ENCODE measurements at regions not wholly inside any gene's neighbourhood (a gene's known extent, or its start where the extent isn't known, plus 50 kb on each side); places are given as distances from the start of the nearest gene placed in this dataset.
"Not testable (repeated sequence)": the region's sequence is repeated elsewhere in the genome, so short reads cannot be mapped to it uniquely, and the experiment has no call there.

- not testable (repeated sequence) for H3K9ac ChIP-seq (ENCODE audit: low read length); H3K4me3 ChIP-seq (ENCODE audit: low read depth in 1 of 2, low read length in 2 of 2); H3K4me1 ChIP-seq (ENCODE audit: insufficient read depth, low read length); H3K27me3 ChIP-seq (ENCODE audit: control insufficient read depth in 1 of 2, insufficient read depth in 2 of 2, low read length in 2 of 2); H3K27ac ChIP-seq (ENCODE audit: low read depth, low read length); H3K9me3 ChIP-seq (ENCODE audit: low read length); H3K36me3 ChIP-seq (ENCODE audit: insufficient read depth, low read length)
Observed at GRCh38 chr6:27796736-27797481, 115.3 kb downstream of the OR2B2 start.

- H3K27me3 ChIP-seq (ENCODE audit: control insufficient read depth in 1 of 2, insufficient read depth in 2 of 2, low read length in 2 of 2) = no peaks in the 10 kb centered on the region
- H3K4me1 ChIP-seq (ENCODE audit: insufficient read depth, low read length) = no peaks in the 10 kb centered on the region
- no peaks in the 10 kb centered on the region for H3K36me3 ChIP-seq (ENCODE audit: insufficient read depth, low read length)
- no peak overlapping the region for H3K9ac ChIP-seq (ENCODE audit: low read length)
- no peak overlapping the region for H3K4me3 ChIP-seq (ENCODE audit: low read depth in 1 of 2, low read length in 2 of 2)
- no peaks in the 10 kb centered on the region for H3K9me3 ChIP-seq (ENCODE audit: low read length)
- no peak overlapping the region for H3K27ac ChIP-seq (ENCODE audit: low read depth, low read length)
Observed at GRCh38 chr6:27795697-27796494, 116.3 kb downstream of the OR2B2 start.

GRCh38 chr6:27791182-27791943 lies 120.8 kb downstream of the OR2B2 start:
- no peaks in the 10 kb centered on the region for H3K4me1 ChIP-seq (ENCODE audit: insufficient read depth, low read length)
- H3K36me3 ChIP-seq (ENCODE audit: insufficient read depth, low read length) = no peaks in the 10 kb centered on the region
- peaks cover 0 to 4% of the 10 kb centered on the region in 2 donors for H3K27me3 ChIP-seq (ENCODE audit: control insufficient read depth in 1 of 2, insufficient read depth in 2 of 2, low read length in 2 of 2)
- peak overlapping the region; percentile 36 to 51 for H3K4me3 ChIP-seq (ENCODE audit: low read depth in 1 of 2, low read length in 2 of 2)
- H3K9ac ChIP-seq (ENCODE audit: low read length) = peak overlapping the region; percentile 28
- H3K27ac ChIP-seq (ENCODE audit: low read depth, low read length) = peak overlapping the region; percentile 12
- no peaks in the 10 kb centered on the region for H3K9me3 ChIP-seq (ENCODE audit: low read length)

- not testable (repeated sequence) for H3K4me1 ChIP-seq (ENCODE audit: insufficient read depth, low read length); H3K9me3 ChIP-seq (ENCODE audit: low read length); H3K27ac ChIP-seq (ENCODE audit: low read depth, low read length); H3K36me3 ChIP-seq (ENCODE audit: insufficient read depth, low read length); H3K9ac ChIP-seq (ENCODE audit: low read length); H3K27me3 ChIP-seq (ENCODE audit: control insufficient read depth in 1 of 2, insufficient read depth in 2 of 2, low read length in 2 of 2); H3K4me3 ChIP-seq (ENCODE audit: low read depth in 1 of 2, low read length in 2 of 2)
Observed at GRCh38 chr6:27788376-27788775, 123.8 kb downstream of the OR2B2 start.

- H3K9ac ChIP-seq (ENCODE audit: low read length) = no peak overlapping the region
- peaks cover 0 to 7% of the 10 kb centered on the region in 2 donors for H3K27me3 ChIP-seq (ENCODE audit: control insufficient read depth in 1 of 2, insufficient read depth in 2 of 2, low read length in 2 of 2)
- no peaks in the 10 kb centered on the region for H3K4me1 ChIP-seq (ENCODE audit: insufficient read depth, low read length)
- no peaks in the 10 kb centered on the region for H3K36me3 ChIP-seq (ENCODE audit: insufficient read depth, low read length)
- no peak overlapping the region for H3K27ac ChIP-seq (ENCODE audit: low read depth, low read length)
- H3K4me3 ChIP-seq (ENCODE audit: low read depth in 1 of 2, low read length in 2 of 2) = no peak overlapping the region
- H3K9me3 ChIP-seq (ENCODE audit: low read length) = no peaks in the 10 kb centered on the region
Observed at GRCh38 chr6:27786048-27786447, 126.1 kb downstream of the OR2B2 start.

GRCh38 chr6:27785294-27785693 lies 126.9 kb downstream of the OR2B2 start:
- Histone ChIP-seq H3K27me3 (ENCODE audit: control insufficient read depth in 1 of 2, insufficient read depth in 2 of 2, low read length in 2 of 2) (peaks cover 0 to 7% of the 10 kb centered on the region in 2 donors), H3K9me3 (ENCODE audit: low read length) (no peaks in the 10 kb centered on the region), H3K4me1 (ENCODE audit: insufficient read depth, low read length) (no peaks in the 10 kb centered on the region), H3K27ac (ENCODE audit: low read depth, low read length) (no peak overlapping the region), H3K4me3 (ENCODE audit: low read depth in 1 of 2, low read length in 2 of 2) (no peak overlapping the region), H3K9ac (ENCODE audit: low read length) (no peak overlapping the region), H3K36me3 (ENCODE audit: insufficient read depth, low read length) (no peaks in the 10 kb centered on the region)

GRCh38 chr6:27782748-27783147 lies 129.4 kb downstream of the OR2B2 start:
- peaks cover 0 to 3% of the 10 kb centered on the region in 2 donors for H3K27me3 ChIP-seq (ENCODE audit: control insufficient read depth in 1 of 2, insufficient read depth in 2 of 2, low read length in 2 of 2)
- no peak overlapping the region for H3K4me3 ChIP-seq (ENCODE audit: low read depth in 1 of 2, low read length in 2 of 2)
- no peaks in the 10 kb centered on the region for H3K36me3 ChIP-seq (ENCODE audit: insufficient read depth, low read length)
- no peak overlapping the region for H3K9ac ChIP-seq (ENCODE audit: low read length)
- no peaks in the 10 kb centered on the region for H3K4me1 ChIP-seq (ENCODE audit: insufficient read depth, low read length)
- no peak overlapping the region for H3K27ac ChIP-seq (ENCODE audit: low read depth, low read length)
- no peaks in the 10 kb centered on the region for H3K9me3 ChIP-seq (ENCODE audit: low read length)

GRCh38 chr6:27778625-27779417 lies 133.4 kb downstream of the OR2B2 start:
- no peak overlapping the region for H3K9ac ChIP-seq (ENCODE audit: low read length)
- no peaks in the 10 kb centered on the region for H3K4me1 ChIP-seq (ENCODE audit: insufficient read depth, low read length)
- no peaks in the 10 kb centered on the region for H3K36me3 ChIP-seq (ENCODE audit: insufficient read depth, low read length)
- H3K9me3 ChIP-seq (ENCODE audit: low read length) = no peaks in the 10 kb centered on the region
- no peak overlapping the region for H3K27ac ChIP-seq (ENCODE audit: low read depth, low read length)
- H3K27me3 ChIP-seq (ENCODE audit: control insufficient read depth in 1 of 2, insufficient read depth in 2 of 2, low read length in 2 of 2) = no peaks in the 10 kb centered on the region
- no peak overlapping the region for H3K4me3 ChIP-seq (ENCODE audit: low read depth in 1 of 2, low read length in 2 of 2)

- Histone ChIP-seq H3K4me1 (ENCODE audit: insufficient read depth, low read length) (no peaks in the 10 kb centered on the region), H3K27ac (ENCODE audit: low read depth, low read length) (no peak overlapping the region), H3K4me3 (ENCODE audit: low read depth in 1 of 2, low read length in 2 of 2) (no peak overlapping the region), H3K9me3 (ENCODE audit: low read length) (no peaks in the 10 kb centered on the region), H3K27me3 (ENCODE audit: control insufficient read depth in 1 of 2, insufficient read depth in 2 of 2, low read length in 2 of 2) (no peaks in the 10 kb centered on the region), H3K36me3 (ENCODE audit: insufficient read depth, low read length) (no peaks in the 10 kb centered on the region), H3K9ac (ENCODE audit: low read length) (no peak overlapping the region)
Observed at GRCh38 chr6:27777614-27778355, 134.4 kb downstream of the OR2B2 start.

GRCh38 chr6:27777126-27777525 lies 135.1 kb downstream of the OR2B2 start:
- Histone ChIP-seq H3K9ac (ENCODE audit: low read length) (no peak overlapping the region), H3K27me3 (ENCODE audit: control insufficient read depth in 1 of 2, insufficient read depth in 2 of 2, low read length in 2 of 2) (no peaks in the 10 kb centered on the region), H3K4me3 (ENCODE audit: low read depth in 1 of 2, low read length in 2 of 2) (no peak overlapping the region), H3K27ac (ENCODE audit: low read depth, low read length) (no peak overlapping the region), H3K36me3 (ENCODE audit: insufficient read depth, low read length) (no peaks in the 10 kb centered on the region), H3K9me3 (ENCODE audit: low read length) (no peaks in the 10 kb centered on the region), H3K4me1 (ENCODE audit: insufficient read depth, low read length) (no peaks in the 10 kb centered on the region)

Measured in muscle layer of colon (tissue), 2 donors.